H1 (cell line): ENCODE measurements at regions not wholly inside any gene's neighbourhood (a gene's known extent, or its start where the extent isn't known, plus 50 kb on each side); places are given as distances from the start of the nearest gene placed in this dataset.

Source experiments
- BCL11A ChIP-seq, 2 experiments: IDR thresholded peaks; one replicate each; pipeline ENCODE4 v1.6.1; 2011; ENCODE audit warnings: low read depth in 2 of 2, low read length in 2 of 2, mild to moderate bottlenecking in 2 of 2
- RFX5 ChIP-seq: IDR thresholded peaks from 2 replicates; pipeline ENCODE4 v1.6.1; 2011; ENCODE audit warnings: low read depth, low read length, improper control_type of control experiment, borderline replicate concordance
- TBP ChIP-seq: IDR thresholded peaks from 2 replicates; pipeline ENCODE4 v1.6.1; 2011; ENCODE audit warnings: low read depth, low read length, improper control_type of control experiment
- TF ChIP-seq, protein P1 (sequence below), 3 experiments: IDR thresholded peaks; 1 replicate in 2 of 3; 2 replicates in 1 of 3; pipeline versions ENCODE4 v1.5.1 to v1.6.1; 2011; ENCODE audit warnings: low read length in 3 of 3, mild to moderate bottlenecking in 3 of 3, inconsistent platforms in 2 of 3, low read depth in 1 of 3, moderate library complexity in 1 of 3; ENCODE audit not compliant: insufficient read depth in 1 of 3; ENCODE audit errors: control extremely low read depth in 1 of 3

DNA sequence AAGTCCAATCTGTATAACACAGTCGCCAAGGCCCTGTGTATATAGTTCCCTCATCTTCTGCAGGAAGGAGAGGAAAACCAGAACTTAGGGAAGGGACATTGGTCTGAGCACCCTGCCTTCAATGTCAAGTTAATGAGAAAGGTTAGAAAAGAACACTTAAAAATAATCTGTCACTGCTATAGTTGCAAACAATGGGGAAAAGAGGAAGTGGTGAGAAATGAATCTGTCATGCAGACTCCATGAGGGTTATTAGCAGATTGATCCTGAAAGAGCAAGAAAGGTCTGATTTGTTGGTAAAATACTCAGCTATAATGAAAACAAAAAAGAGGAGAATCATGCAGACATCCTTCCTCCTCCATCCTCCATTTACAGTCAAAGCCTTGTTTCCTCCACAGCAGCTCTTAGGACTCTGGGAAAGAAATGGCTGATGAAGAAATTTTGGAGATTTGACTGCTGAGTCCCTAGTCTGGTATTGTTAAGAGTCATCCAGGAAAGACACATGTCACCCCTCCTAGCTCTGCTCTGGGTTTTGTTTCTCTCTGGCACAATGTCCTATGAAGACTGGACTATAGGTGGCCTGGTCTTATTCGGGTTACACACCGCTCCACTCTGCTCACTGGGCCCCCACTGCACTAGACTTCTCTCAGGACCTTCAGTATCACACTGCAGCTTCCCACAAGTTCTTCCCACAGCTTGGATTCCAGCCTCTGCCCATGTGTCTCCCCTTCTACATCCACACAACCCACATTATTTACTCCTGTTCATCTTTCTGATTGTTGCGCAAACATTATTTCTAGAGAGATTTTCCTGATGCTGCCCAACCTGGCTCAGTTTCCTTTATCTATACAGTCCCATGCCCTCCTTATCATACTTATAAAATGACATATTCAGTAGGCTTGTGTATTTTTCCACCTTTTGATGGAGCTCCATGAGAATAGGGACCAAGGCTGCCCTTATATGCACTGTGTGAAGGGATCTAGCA, 56.5 kb upstream of the XYLT1 start (continued):
- TF ChIP-seq, protein P1, sequence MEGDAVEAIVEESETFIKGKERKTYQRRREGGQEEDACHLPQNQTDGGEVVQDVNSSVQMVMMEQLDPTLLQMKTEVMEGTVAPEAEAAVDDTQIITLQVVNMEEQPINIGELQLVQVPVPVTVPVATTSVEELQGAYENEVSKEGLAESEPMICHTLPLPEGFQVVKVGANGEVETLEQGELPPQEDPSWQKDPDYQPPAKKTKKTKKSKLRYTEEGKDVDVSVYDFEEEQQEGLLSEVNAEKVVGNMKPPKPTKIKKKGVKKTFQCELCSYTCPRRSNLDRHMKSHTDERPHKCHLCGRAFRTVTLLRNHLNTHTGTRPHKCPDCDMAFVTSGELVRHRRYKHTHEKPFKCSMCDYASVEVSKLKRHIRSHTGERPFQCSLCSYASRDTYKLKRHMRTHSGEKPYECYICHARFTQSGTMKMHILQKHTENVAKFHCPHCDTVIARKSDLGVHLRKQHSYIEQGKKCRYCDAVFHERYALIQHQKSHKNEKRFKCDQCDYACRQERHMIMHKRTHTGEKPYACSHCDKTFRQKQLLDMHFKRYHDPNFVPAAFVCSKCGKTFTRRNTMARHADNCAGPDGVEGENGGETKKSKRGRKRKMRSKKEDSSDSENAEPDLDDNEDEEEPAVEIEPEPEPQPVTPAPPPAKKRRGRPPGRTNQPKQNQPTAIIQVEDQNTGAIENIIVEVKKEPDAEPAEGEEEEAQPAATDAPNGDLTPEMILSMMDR (IDR thresholded peaks at IDR 0.05; ENCODE audit: control extremely low read depth in 1 of 3, insufficient read depth in 1 of 3, low read depth in 1 of 3, low read length in 3 of 3): no peak
- no peak for TF ChIP-seq TBP
- no peak for TF ChIP-seq RFX5
- TF ChIP-seq BCL11A (IDR thresholded peaks at IDR 0.05; ENCODE audit: low read depth in 2 of 2, low read length in 2 of 2): no peak
